Mononuclear cell (primary cell): ENCODE measurements at regions not wholly inside any gene's neighbourhood (a gene's known extent, or its start where the extent isn't known, plus 50 kb on each side); places are given as distances from the start of the nearest gene placed in this dataset.
A peak's percentile ranks its signal among the peaks of the same experiment; 100 is the strongest.
"Not testable (repeated sequence)": the region's sequence is repeated elsewhere in the genome, so short reads cannot be mapped to it uniquely, and the experiment has no call there.

Source experiments
- H3K27me3 ChIP-seq: 2 replicates; pipeline ENCODE4 v1.6.0; 2011; ENCODE audit warnings: low read length, control low read depth; ENCODE audit not compliant: insufficient read depth
- H3K4me1 ChIP-seq: 2 replicates; pipeline ENCODE4 v1.5.1; 2011; ENCODE audit warnings: mild to moderate bottlenecking, low read length, control low read depth; ENCODE audit not compliant: insufficient read depth
- H3K4me3 ChIP-seq: 2 replicates; pipeline ENCODE4 v1.5.1; 2011; ENCODE audit warnings: mild to moderate bottlenecking, low read length, moderate library complexity
- H3K9me3 ChIP-seq: 2 replicates; pipeline ENCODE4 v1.5.1; 2011; ENCODE audit warnings: low read depth, mild to moderate bottlenecking, control low read depth, low read length

- Histone ChIP-seq H3K9me3 (no peaks in the 10 kb centered on the region), H3K4me3 (no peak overlapping the region), H3K27me3 (no peaks in the 10 kb centered on the region), H3K4me1 (peaks cover 23% of the 10 kb centered on the region)
Measured at GRCh38 chr6:27148404-27148795, 99.1 kb upstream of the PRSS16 start.

GRCh38 chr6:27149150-27149549, 98.4 kb upstream of the PRSS16 start:
- Histone ChIP-seq H3K27me3 (no peaks in the 10 kb centered on the region), H3K9me3 (no peaks in the 10 kb centered on the region), H3K4me1 (peaks cover 19% of the 10 kb centered on the region), H3K4me3 (no peak overlapping the region)

- H3K4me3 ChIP-seq: no peak overlapping the region
- H3K27me3 ChIP-seq: no peaks in the 10 kb centered on the region
- no peaks in the 10 kb centered on the region for H3K9me3 ChIP-seq
- H3K4me1 ChIP-seq: peaks cover 21% of the 10 kb centered on the region
Measured at GRCh38 chr6:27154696-27155095, 92.8 kb upstream of the PRSS16 start.

GRCh38 chr6:27156874-27157458, 90.5 kb upstream of the PRSS16 start:
- Histone ChIP-seq H3K4me3 (peak overlapping the region; percentile 38), H3K4me1 (peaks cover 21% of the 10 kb centered on the region), H3K27me3 (no peaks in the 10 kb centered on the region), H3K9me3 (no peaks in the 10 kb centered on the region)

- H3K9me3 ChIP-seq: no peaks in the 10 kb centered on the region
- no peaks in the 10 kb centered on the region for H3K27me3 ChIP-seq
- H3K4me1 ChIP-seq: peaks cover 21% of the 10 kb centered on the region
- H3K4me3 ChIP-seq: peak overlapping the region; percentile 38
Measured at GRCh38 chr6:27157459-27158315, 89.8 kb upstream of the PRSS16 start.

- no peak overlapping the region for H3K4me3 ChIP-seq
Measured at GRCh38 chr6:27158316-27158643, 89.2 kb upstream of the PRSS16 start.

GRCh38 chr6:27159725-27160124, 87.8 kb upstream of the PRSS16 start:
- Histone ChIP-seq H3K4me3 (no peak overlapping the region), H3K4me1 (peaks cover 21% of the 10 kb centered on the region), H3K27me3 (no peaks in the 10 kb centered on the region), H3K9me3 (no peaks in the 10 kb centered on the region)

More at GRCh38 chr6:27158316-27158643, 89.2 kb upstream of the PRSS16 start:
- no peaks in the 10 kb centered on the region for H3K9me3 ChIP-seq
- no peaks in the 10 kb centered on the region for H3K27me3 ChIP-seq
- H3K4me1 ChIP-seq: peaks cover 21% of the 10 kb centered on the region

GRCh38 chr6:27161115-27161514, 86.4 kb upstream of the PRSS16 start:
- Histone ChIP-seq H3K27me3 (no peaks in the 10 kb centered on the region), H3K4me3 (no peak overlapping the region), H3K9me3 (no peaks in the 10 kb centered on the region), H3K4me1 (peaks cover 17% of the 10 kb centered on the region)

GRCh38 chr6:27161603-27161945, 85.9 kb upstream of the PRSS16 start:
- no peaks in the 10 kb centered on the region for H3K27me3 ChIP-seq

GRCh38 chr6:27161946-27162603, 85.4 kb upstream of the PRSS16 start:
- Histone ChIP-seq H3K9me3 (no peaks in the 10 kb centered on the region), H3K4me1 (peaks cover 13% of the 10 kb centered on the region), H3K4me3 (no peak overlapping the region), H3K27me3 (no peaks in the 10 kb centered on the region)

More at GRCh38 chr6:27161603-27161945, 85.9 kb upstream of the PRSS16 start:
- Histone ChIP-seq H3K4me1 (peaks cover 17% of the 10 kb centered on the region), H3K4me3 (no peak overlapping the region), H3K9me3 (no peaks in the 10 kb centered on the region)

GRCh38 chr6:27163834-27164233, 83.7 kb upstream of the PRSS16 start:
- H3K27me3 ChIP-seq: no peaks in the 10 kb centered on the region
- H3K4me3 ChIP-seq: no peak overlapping the region
- no peaks in the 10 kb centered on the region for H3K4me1 ChIP-seq
- H3K9me3 ChIP-seq: no peaks in the 10 kb centered on the region

- H3K4me1 ChIP-seq: no peaks in the 10 kb centered on the region
- H3K4me3 ChIP-seq: no peak overlapping the region
- H3K27me3 ChIP-seq: no peaks in the 10 kb centered on the region
- H3K9me3 ChIP-seq: peaks cover 4% of the 10 kb centered on the region
Measured at GRCh38 chr6:27168108-27168507, 79.4 kb upstream of the PRSS16 start.

- Histone ChIP-seq H3K9me3 (peaks cover 4% of the 10 kb centered on the region), H3K4me3 (no peak overlapping the region), H3K27me3 (no peaks in the 10 kb centered on the region), H3K4me1 (no peaks in the 10 kb centered on the region)
Measured at GRCh38 chr6:27168586-27169443, 78.7 kb upstream of the PRSS16 start.

- H3K27me3 ChIP-seq, H3K4me1 ChIP-seq, H3K9me3 ChIP-seq, H3K4me3 ChIP-seq: not testable (repeated sequence)
Measured at GRCh38 chr6:27172524-27173231, 74.8 kb upstream of the PRSS16 start.
